Left ventricle myocardium inferior (tissue), 1 donor: ENCODE measurements at regions not wholly inside any gene's neighbourhood (a gene's known extent, or its start where the extent isn't known, plus 50 kb on each side); places are given as distances from the start of the nearest gene placed in this dataset.

Experiments
- DNase-seq: peaks from one replicate; pipeline ENCODE4 v3.0.0-alpha.2; 2020
- H3K27ac ChIP-seq: fragments of 200-600 bp; replicated peaks from 2 replicates; pipeline ENCODE4 v1.8.0; 2021
- H3K27me3 ChIP-seq: fragments of 200-600 bp; 2 replicates; pipeline ENCODE4 v1.8.0; 2021; ENCODE audit warnings: low read depth
- H3K36me3 ChIP-seq: fragments of 200-600 bp; 2 replicates; pipeline ENCODE4 v1.8.0; 2021
- H3K4me1 ChIP-seq: fragments of 200-600 bp; 2 replicates; pipeline ENCODE4 v1.8.0; 2021
- H3K4me3 ChIP-seq: fragments of 200-600 bp; 2 replicates; pipeline ENCODE4 v1.8.0; 2021; ENCODE audit warnings: mild to moderate bottlenecking, moderate library complexity
- H3K9me3 ChIP-seq: fragments of 200-600 bp; replicated peaks from 2 replicates; pipeline ENCODE4 v1.8.0; 2021
- intact Hi-C: fragments of 100-400 bp; cut with micrococcal nuclease; formaldehyde crosslinking; loops from one replicate; pipeline ENCODE4 v1.11.0; 2022
- TF ChIP-seq, protein P1 (sequence below): fragments of 200-600 bp; IDR thresholded peaks from 2 replicates; pipeline ENCODE4 v1.8.0; 2021; ENCODE audit warnings: antibody characterized with exemption, mild to moderate bottlenecking, borderline replicate concordance
- donor health status: DM: no; HTN: yes; CAD: no; lungs with severe emphysema.

DNA sequence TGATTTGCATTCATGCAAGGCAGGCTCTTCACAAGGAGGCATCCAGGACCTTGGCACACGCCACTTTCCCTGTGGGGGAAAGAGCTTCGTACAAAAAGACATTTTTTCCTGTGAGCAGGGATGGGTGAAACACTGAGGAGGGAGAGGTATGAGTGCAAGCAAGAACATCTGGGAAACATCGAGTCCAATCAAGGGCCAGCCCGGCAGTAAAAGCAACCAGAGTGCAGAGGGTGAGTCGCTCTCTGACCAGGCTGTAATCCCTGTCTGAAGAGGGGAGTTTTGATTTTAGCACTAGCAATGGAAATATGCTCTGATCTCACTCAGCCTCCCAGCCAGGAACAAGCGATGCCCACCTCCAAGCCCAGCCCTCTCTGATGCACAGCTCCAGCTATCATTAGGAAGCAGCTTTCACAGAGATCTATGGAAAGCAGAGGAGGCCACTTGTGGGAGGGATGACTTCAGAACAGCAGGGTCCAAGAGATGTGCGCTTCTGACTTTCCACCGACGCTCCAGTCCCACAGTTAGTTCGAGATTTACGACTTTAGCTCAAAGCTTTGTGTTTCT is 211.0 kb upstream of the ADAMTS16 start:
- no peak overlapping the region for H3K27ac ChIP-seq
- no peaks in the 10 kb centered on the region for H3K27me3 ChIP-seq
- no peak for DNase-seq
- TF ChIP-seq, protein P1, sequence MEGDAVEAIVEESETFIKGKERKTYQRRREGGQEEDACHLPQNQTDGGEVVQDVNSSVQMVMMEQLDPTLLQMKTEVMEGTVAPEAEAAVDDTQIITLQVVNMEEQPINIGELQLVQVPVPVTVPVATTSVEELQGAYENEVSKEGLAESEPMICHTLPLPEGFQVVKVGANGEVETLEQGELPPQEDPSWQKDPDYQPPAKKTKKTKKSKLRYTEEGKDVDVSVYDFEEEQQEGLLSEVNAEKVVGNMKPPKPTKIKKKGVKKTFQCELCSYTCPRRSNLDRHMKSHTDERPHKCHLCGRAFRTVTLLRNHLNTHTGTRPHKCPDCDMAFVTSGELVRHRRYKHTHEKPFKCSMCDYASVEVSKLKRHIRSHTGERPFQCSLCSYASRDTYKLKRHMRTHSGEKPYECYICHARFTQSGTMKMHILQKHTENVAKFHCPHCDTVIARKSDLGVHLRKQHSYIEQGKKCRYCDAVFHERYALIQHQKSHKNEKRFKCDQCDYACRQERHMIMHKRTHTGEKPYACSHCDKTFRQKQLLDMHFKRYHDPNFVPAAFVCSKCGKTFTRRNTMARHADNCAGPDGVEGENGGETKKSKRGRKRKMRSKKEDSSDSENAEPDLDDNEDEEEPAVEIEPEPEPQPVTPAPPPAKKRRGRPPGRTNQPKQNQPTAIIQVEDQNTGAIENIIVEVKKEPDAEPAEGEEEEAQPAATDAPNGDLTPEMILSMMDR: no peak
- intact Hi-C loops: no loop called here
- no peak overlapping the region for H3K4me3 ChIP-seq
- peaks cover 18% of the 10 kb centered on the region for H3K9me3 ChIP-seq
- no peaks in the 10 kb centered on the region for H3K36me3 ChIP-seq
- no peaks in the 10 kb centered on the region for H3K4me1 ChIP-seq

DNA sequence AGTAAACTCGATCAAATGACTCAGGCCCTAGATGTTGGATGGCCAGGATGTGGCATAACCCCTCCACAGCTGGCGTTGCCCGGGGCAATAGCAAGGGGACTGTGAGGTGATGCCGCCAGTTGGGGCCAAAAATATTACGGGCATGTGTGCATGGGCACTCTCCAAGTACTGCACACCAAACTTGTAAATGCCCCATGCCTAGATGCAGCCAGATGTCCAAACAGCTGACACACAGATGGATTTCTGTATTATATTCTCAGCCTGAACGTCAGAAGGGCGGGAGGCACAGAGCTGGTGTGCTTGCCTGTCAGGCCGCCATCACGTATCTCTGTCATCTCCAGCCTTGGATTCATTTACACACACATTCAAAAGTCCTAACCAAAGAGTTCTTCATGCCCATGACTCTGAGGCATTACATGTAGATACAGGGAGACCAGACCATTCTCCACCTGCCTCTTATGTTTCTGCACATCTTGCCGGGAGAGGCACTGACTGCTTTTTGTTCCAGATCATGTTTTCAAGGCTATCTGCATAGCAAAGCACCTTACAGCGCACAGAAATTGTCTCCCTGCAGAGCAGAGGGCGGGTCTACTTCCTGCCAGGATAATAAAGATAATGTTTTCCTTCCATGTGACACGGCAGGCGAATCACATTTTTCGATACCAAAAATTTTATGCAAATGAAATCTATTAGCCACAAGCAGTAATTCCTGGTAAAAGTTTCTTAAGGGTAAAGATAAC is 200.9 kb upstream of the ADAMTS16 start:
- H3K4me3 ChIP-seq: no peak overlapping the region
- intact Hi-C loops: no loop called here
- peaks cover 23% of the 10 kb centered on the region for H3K27me3 ChIP-seq
- H3K4me1 ChIP-seq: no peaks in the 10 kb centered on the region
- no peak for DNase-seq
- TF ChIP-seq, protein P1: no peak
- H3K36me3 ChIP-seq: no peaks in the 10 kb centered on the region
- H3K27ac ChIP-seq: no peak overlapping the region
- no peaks in the 10 kb centered on the region for H3K9me3 ChIP-seq

DNA sequence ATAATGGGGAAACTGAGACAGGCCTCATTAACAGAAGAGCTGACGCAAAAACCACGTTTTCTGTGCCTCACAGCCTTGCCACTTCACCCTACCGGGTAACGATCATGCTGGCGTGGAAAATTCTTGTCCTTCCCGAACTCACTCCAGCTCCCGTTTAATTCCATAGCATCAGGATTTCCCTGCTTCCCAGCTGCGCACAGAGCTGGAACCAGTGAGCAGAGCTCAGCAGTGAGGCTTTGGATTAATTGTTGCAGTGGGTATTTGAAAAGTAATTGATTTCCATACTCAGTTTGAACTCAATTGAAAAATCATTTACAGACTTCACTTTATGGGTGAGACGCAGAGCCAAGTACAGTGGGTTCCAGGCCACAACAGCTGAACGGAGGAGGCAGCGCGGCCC is 199.0 kb upstream of the ADAMTS16 start:
- intact Hi-C loops: no loop called here
- H3K36me3 ChIP-seq: no peaks in the 10 kb centered on the region
- no peak for DNase-seq
- no peak overlapping the region for H3K4me3 ChIP-seq
- H3K27ac ChIP-seq: no peak overlapping the region
- peaks cover 30% of the 10 kb centered on the region for H3K27me3 ChIP-seq
- no peaks in the 10 kb centered on the region for H3K9me3 ChIP-seq
- TF ChIP-seq, protein P1: no peak
- no peaks in the 10 kb centered on the region for H3K4me1 ChIP-seq

DNA sequence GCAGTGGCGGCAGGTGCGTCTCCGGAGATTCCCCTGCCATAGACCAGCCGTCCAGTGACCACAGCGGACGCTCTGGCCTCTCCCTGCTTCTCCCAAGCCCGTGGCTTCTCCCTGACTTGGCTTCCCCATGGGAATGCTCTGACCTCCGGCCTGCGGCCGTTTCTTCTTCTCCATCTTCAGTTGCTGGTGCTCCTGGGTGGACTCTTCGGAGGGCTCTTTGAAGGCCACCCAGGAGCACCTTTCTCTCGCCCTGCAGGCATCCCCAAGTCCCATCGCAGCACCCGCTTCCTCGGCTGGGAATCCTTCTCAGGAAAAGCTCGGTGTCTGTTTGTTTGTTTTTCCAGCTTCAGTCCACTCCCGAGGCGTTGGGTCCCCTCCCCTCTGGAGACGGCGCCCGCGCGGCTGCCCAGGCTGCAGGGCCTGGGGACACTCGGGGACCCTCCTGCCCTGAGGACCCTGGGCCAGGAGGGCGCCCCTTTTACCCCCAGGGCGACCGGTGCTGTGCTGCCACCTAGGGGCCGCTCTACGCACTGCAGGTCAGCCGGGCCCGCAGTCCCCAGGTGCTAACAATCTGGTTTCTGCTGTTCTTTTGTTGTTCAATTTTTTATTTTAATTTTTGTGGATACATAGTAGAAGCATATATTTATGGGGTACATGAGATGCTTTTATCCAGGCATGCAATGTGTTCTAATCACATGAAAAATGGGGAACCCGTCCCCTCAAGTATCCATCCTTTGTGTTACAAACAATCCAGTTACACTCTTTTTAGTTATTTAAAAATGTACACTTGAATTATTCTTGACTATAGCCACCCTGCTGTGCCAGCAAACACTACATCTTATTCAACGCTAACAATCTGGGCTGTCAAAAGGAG is 197.9 kb upstream of the ADAMTS16 start:
- intact Hi-C loops: no loop called here
- no peak for DNase-seq
- Histone ChIP-seq H3K9me3 (no peaks in the 10 kb centered on the region), H3K4me3 (no peak overlapping the region), H3K27ac (no peak overlapping the region), H3K4me1 (no peaks in the 10 kb centered on the region), H3K36me3 (no peaks in the 10 kb centered on the region), H3K27me3 (peaks cover 30% of the 10 kb centered on the region)
- TF ChIP-seq, protein P1: peak; percentile 80

DNA sequence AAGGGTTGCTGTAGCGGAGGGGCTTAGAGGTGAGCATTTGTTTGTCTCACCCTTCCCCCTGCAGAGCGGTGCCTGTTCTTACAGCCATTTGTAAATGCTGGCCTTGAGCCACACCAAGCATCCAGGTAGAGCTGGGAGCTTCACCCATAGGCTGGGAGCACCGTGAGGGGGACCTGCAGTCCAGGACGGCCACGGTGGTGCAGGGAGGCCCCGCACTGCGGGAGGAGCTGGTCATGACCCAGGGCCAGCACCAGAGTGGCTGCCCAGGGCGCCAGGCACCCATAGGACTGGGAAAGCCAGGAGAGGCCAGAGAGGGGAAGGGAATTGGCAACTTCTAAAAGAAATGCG is 197.3 kb upstream of the ADAMTS16 start:
- intact Hi-C loops: no loop called here
- Histone ChIP-seq H3K9me3 (no peaks in the 10 kb centered on the region), H3K27ac (no peak overlapping the region), H3K27me3 (peaks cover 30% of the 10 kb centered on the region), H3K4me1 (no peaks in the 10 kb centered on the region), H3K36me3 (no peaks in the 10 kb centered on the region), H3K4me3 (no peak overlapping the region)
- TF ChIP-seq, protein P1: no peak
- DNase-seq: no peak
